B cell (primary cell): ENCODE measurements at regions not wholly inside any gene's neighbourhood (a gene's known extent, or its start where the extent isn't known, plus 50 kb on each side); places are given as distances from the start of the nearest gene placed in this dataset.

Experiments used
- ATAC-seq: fragments of 200-7000 bp; cut with Tn5 transposase; one replicate; pipeline ENCODE4 v1.10.0; 2021; ENCODE audit warnings: low read depth, mild to moderate bottlenecking, moderate number of reproducible peaks, moderate library complexity
- CTCF ChIA-PET: fragments of 350-600 bp; sonication (Branson Sonifier 250); formaldehyde crosslinking; loops from one replicate; lab custom pipeline; 2021; ENCODE audit warnings: antibody characterized with exemption, inconsistent platforms; lab: Charles Lee
- POLR2A ChIA-PET: fragments of 350-600 bp; sonication (Branson Sonifier 250); formaldehyde crosslinking; loops from one replicate; lab custom pipeline; 2021; ENCODE audit warnings: antibody characterized with exemption; lab: Charles Lee
- DNase-seq: peaks from one replicate; pipeline ENCODE4 v3.0.0; 2013
- H2AFZ ChIP-seq: 2 replicates; pipeline ENCODE4 v1.6.1; 2012; ENCODE audit warnings: mild to moderate bottlenecking, low read depth, low read length; ENCODE audit not compliant: insufficient read depth, poor library complexity, severe bottlenecking
- H3K27ac ChIP-seq, 2 donors: 1 replicate in 1 of 2; 2 replicates in 1 of 2; pipeline ENCODE4 v1.5.1; 2012 to 2013; ENCODE audit warnings: low read length in 2 of 2, mild to moderate bottlenecking in 2 of 2, moderate library complexity in 1 of 2
- H3K27me3 ChIP-seq, 4 experiments: fragments of 200-600 bp in 1 of 4; sonication (generic) in 1 of 4; replicated peaks in 1 of 4; 1 replicate in 2 of 4; 2 replicates in 2 of 4; pipeline versions ENCODE4 v1.6.1 to v1.7.0; 2013 to 2016; ENCODE audit warnings: low read length in 3 of 4, mild to moderate bottlenecking in 2 of 4, mixed read lengths in 1 of 4, moderate library complexity in 1 of 4; ENCODE audit not compliant: insufficient read depth in 4 of 4, control insufficient read depth in 3 of 4; ENCODE audit errors: control extremely low read depth in 1 of 4
- H3K36me3 ChIP-seq, 2 experiments: replicated peaks in 1 of 2; 1 replicate in 1 of 2; 2 replicates in 1 of 2; pipeline versions ENCODE4 v1.6.1 to v1.7.1; 2013; ENCODE audit warnings: low read length in 1 of 2; ENCODE audit not compliant: insufficient read depth in 2 of 2, control insufficient read depth in 1 of 2; ENCODE audit errors: control extremely low read depth in 1 of 2, extremely low read depth in 1 of 2
- H3K4me1 ChIP-seq, 2 donors: fragments of 200-600 bp in 1 of 2; sonication (generic) in 1 of 2; 1 replicate in 1 of 2; 2 replicates in 1 of 2; pipeline versions ENCODE4 v1.5.1 to v1.6.1; 2013 to 2017; ENCODE audit warnings: low read length in 2 of 2; ENCODE audit not compliant: control insufficient read depth in 2 of 2, insufficient read depth in 2 of 2
- H3K4me2 ChIP-seq: replicated peaks from 2 replicates; pipeline ENCODE3; 2012; ENCODE audit warnings: mild to moderate bottlenecking, low read depth, low read length; ENCODE audit not compliant: poor library complexity, severe bottlenecking
- H3K4me3 ChIP-seq, 5 experiments: fragments of 200-600 bp in 1 of 5; sonication (generic) in 1 of 5; 1 replicate in 3 of 5; 2 replicates in 2 of 5; pipeline versions ENCODE4 v1.5.1 to v1.7.0; 2011 to 2016; ENCODE audit warnings: low read length in 4 of 5, mild to moderate bottlenecking in 4 of 5, low read depth in 2 of 5, control low read depth in 1 of 5, moderate library complexity in 1 of 5; ENCODE audit not compliant: insufficient read depth in 1 of 5; ENCODE audit errors: control extremely low read depth in 1 of 5, extremely low read depth in 1 of 5
- H3K79me2 ChIP-seq: fragments of 200-600 bp; sonication (generic); one replicate; pipeline ENCODE4 v1.6.0; 2016; ENCODE audit warnings: low read length; ENCODE audit not compliant: control insufficient read depth, insufficient read depth
- H3K9ac ChIP-seq: fragments of 200-600 bp; sonication (generic); 2 replicates; pipeline ENCODE4 v1.6.1; 2017; ENCODE audit warnings: mild to moderate bottlenecking, low read length, moderate library complexity
- H3K9me3 ChIP-seq, 3 donors: one replicate each; pipeline versions ENCODE4 v1.6.1 to v1.7.1; 2013; ENCODE audit warnings: low read length in 2 of 3; ENCODE audit not compliant: control insufficient read depth in 2 of 3, insufficient read depth in 1 of 3; ENCODE audit errors: control extremely low read depth in 1 of 3
- H4K20me1 ChIP-seq: 2 replicates; pipeline ENCODE4 v1.6.0; 2012; ENCODE audit warnings: mild to moderate bottlenecking, low read length; ENCODE audit not compliant: insufficient read depth, control insufficient read depth, poor library complexity, severe bottlenecking
- H3K27ac Mint-ChIP-seq: one replicate; pipeline ENCODE4 v1.8.0; 2021; ENCODE audit warnings: mixed read lengths
- H3K27me3 Mint-ChIP-seq: one replicate; pipeline ENCODE4 v1.8.0; 2021; ENCODE audit warnings: mixed read lengths
- H3K4me1 Mint-ChIP-seq: one replicate; pipeline ENCODE4 v1.8.0; 2021; ENCODE audit warnings: mixed read lengths
- H3K4me3 Mint-ChIP-seq: one replicate; pipeline ENCODE4 v1.8.0; 2021; ENCODE audit warnings: mixed read lengths
- H3K9me3 Mint-ChIP-seq: one replicate; pipeline ENCODE4 v1.8.0; 2022; ENCODE audit warnings: mixed read lengths; ENCODE audit not compliant: insufficient read depth
- EZH2 ChIP-seq: IDR thresholded peaks from 2 replicates; pipeline ENCODE4 v1.6.1; 2012; ENCODE audit warnings: borderline replicate concordance, low read depth, mild to moderate bottlenecking, moderate library complexity, low read length; ENCODE audit not compliant: insufficient read depth, poor library complexity, severe bottlenecking
- WGBS: methylation state at CpG from one replicate; pipeline ENCODE4 v1.1.5; 2013; ENCODE audit warnings: missing lambda C conversion rate; ENCODE audit not compliant: insufficient coverage; 5-methylcytosine and 5-hydroxymethylcytosine counted together
- intact Hi-C: fragments of 100-400 bp; cut with micrococcal nuclease; formaldehyde crosslinking; loops from one replicate; pipeline ENCODE4 v1.10.0; 2022
- TF ChIP-seq, protein P1 (sequence below): fragments of 200-600 bp; IDR thresholded peaks from one replicate; pipeline ENCODE4 v1.8.0; 2022; ENCODE audit warnings: antibody characterized with exemption, mild to moderate bottlenecking

DNA sequence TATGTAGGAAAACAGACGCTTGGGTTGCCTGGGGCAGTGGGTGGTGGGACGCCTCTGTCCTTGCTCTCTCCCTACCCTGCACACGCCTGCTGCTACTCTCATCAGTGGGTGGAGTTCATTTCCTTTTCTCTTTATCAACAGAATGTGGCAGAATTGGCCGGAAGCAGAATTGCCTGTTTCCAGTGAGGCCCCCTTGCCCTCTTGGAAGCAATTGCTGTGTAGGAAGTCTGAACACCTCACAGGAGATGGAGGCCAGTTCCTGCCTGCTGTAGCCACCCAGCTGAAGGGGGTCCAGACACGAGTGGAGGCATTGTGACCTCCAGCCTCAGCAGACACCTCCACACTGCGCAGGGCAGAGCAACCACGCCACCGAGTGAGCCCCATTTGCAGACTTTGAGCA is 331.6 kb upstream of the ZNF32 start:
- Mint-ChIP-seq H3K4me3 (no peak overlapping the region), H3K9me3 (no peaks in the 10 kb centered on the region), H3K4me1 (no peaks in the 10 kb centered on the region), H3K27ac (no peak overlapping the region), H3K27me3 (no peaks in the 10 kb centered on the region)
- Histone ChIP-seq H3K4me1 (no peaks in the 10 kb centered on the region), H2AFZ (no peak overlapping the region), H4K20me1 (no peaks in the 10 kb centered on the region), H3K9me3 (peaks cover 0 to 16% (median 0%) of the 10 kb centered on the region in 3 donors), H3K27ac (no peak overlapping the region), H3K9ac (no peak overlapping the region), H3K79me2 (no peaks in the 10 kb centered on the region), H3K27me3 (no peaks in the 10 kb centered on the region), H3K4me3 (no peak overlapping the region), H3K36me3 (no peaks in the 10 kb centered on the region), H3K4me2 (no peak overlapping the region)
- POLR2A ChIA-PET, result no interaction called here
- ATAC-seq (no peak), DNase-seq (no peak)
- CTCF ChIA-PET, result no interaction called here
- intact Hi-C loops, result no loop called here
- WGBS, result 55% methylated on average over 4 of the region's 8 CpGs
- TF ChIP-seq, protein P1, sequence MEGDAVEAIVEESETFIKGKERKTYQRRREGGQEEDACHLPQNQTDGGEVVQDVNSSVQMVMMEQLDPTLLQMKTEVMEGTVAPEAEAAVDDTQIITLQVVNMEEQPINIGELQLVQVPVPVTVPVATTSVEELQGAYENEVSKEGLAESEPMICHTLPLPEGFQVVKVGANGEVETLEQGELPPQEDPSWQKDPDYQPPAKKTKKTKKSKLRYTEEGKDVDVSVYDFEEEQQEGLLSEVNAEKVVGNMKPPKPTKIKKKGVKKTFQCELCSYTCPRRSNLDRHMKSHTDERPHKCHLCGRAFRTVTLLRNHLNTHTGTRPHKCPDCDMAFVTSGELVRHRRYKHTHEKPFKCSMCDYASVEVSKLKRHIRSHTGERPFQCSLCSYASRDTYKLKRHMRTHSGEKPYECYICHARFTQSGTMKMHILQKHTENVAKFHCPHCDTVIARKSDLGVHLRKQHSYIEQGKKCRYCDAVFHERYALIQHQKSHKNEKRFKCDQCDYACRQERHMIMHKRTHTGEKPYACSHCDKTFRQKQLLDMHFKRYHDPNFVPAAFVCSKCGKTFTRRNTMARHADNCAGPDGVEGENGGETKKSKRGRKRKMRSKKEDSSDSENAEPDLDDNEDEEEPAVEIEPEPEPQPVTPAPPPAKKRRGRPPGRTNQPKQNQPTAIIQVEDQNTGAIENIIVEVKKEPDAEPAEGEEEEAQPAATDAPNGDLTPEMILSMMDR, result no peak
- no peak for TF ChIP-seq EZH2

DNA sequence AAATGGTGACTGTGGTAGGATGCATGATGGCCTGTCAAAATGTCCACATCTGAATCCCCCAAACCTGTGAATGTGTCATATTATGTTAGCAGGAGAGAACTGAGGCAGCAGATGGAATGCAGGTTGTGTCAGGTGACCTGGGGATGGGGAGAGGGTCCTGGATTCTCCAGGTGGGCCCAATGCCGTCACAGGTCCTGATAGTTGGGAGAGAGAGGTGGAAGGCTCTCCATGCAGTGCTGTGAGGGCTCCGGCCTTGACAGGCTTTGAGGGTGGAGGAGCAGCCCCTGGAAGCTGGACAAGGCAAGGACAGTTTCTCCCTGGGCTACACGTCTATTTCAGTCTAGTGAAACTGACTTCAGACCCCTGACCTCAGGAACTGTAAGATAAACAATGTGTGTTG is 330.9 kb upstream of the ZNF32 start:
- no peak for ATAC-seq
- no peaks in the 10 kb centered on the region for H3K27me3 Mint-ChIP-seq
- H3K9me3 ChIP-seq, result peaks cover 0 to 16% (median 0%) of the 10 kb centered on the region in 3 donors
- no peak for DNase-seq
- no peaks in the 10 kb centered on the region for H3K4me1 Mint-ChIP-seq
- H3K4me3 Mint-ChIP-seq, result no peak overlapping the region
- intact Hi-C loops, result no loop called here
- no peaks in the 10 kb centered on the region for H3K4me1 ChIP-seq
- ChIA-PET POLR2A (no interaction called here), CTCF (no interaction called here)
- WGBS, result 67% methylated on average over 2 of the region's 3 CpGs
- no peak overlapping the region for H3K27ac ChIP-seq
- no peak overlapping the region for H3K9ac ChIP-seq
- no peak overlapping the region for H2AFZ ChIP-seq
- H3K27ac Mint-ChIP-seq, result no peak overlapping the region
- TF ChIP-seq EZH2, result no peak
- TF ChIP-seq, protein P1, result no peak
- no peaks in the 10 kb centered on the region for H4K20me1 ChIP-seq
- H3K36me3 ChIP-seq, result no peaks in the 10 kb centered on the region
- H3K4me3 ChIP-seq, result no peak overlapping the region
- no peaks in the 10 kb centered on the region for H3K27me3 ChIP-seq
- no peaks in the 10 kb centered on the region for H3K9me3 Mint-ChIP-seq
- H3K79me2 ChIP-seq, result no peaks in the 10 kb centered on the region
- H3K4me2 ChIP-seq, result no peak overlapping the region
